Peyer's patch (tissue), 4 donors: ENCODE measurements at regions not wholly inside any gene's neighbourhood (a gene's known extent, or its start where the extent isn't known, plus 50 kb on each side); places are given as distances from the start of the nearest gene placed in this dataset.

ENCODE experiments used
- POLR2A ChIP-seq, 2 donors: fragments of 450-650 bp; IDR thresholded peaks; one replicate each; pipeline ENCODE4 v1.5.1; 2017; ENCODE audit warnings: antibody characterized with exemption in 2 of 2, mild to moderate bottlenecking in 2 of 2, moderate library complexity in 2 of 2
- TF ChIP-seq, protein P1 (sequence below), 6 experiments: fragments of 450-650 bp in 4 of 6; fragments of 200-600 bp in 2 of 6; sonication (generic) in 1 of 6; IDR thresholded peaks; one replicate each; pipeline ENCODE4 v1.5.1; 2017 to 2019; ENCODE audit warnings: antibody characterized with exemption in 6 of 6, mild to moderate bottlenecking in 3 of 6, moderate library complexity in 1 of 6

DNA sequence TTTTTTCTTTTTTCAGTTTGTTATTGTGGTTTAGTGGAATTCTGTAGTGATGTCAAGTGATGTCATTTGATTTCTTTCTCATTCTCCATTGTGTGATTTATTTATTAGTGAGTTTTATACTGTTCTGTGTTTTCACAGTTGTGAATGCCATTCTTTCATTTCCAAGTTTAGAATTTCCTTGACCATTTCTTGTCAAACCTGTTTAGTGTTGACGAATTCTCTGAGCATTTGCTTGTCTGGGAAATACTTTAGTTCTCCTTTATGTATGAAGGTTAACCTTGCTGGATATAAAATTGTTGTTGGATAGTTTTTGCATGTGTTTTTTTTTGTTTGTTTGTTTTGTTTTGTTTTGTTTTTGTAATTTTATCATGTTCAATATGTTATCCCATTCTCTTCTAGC is 633.6 kb upstream of the FAT3 start:
- TF ChIP-seq, protein P1, sequence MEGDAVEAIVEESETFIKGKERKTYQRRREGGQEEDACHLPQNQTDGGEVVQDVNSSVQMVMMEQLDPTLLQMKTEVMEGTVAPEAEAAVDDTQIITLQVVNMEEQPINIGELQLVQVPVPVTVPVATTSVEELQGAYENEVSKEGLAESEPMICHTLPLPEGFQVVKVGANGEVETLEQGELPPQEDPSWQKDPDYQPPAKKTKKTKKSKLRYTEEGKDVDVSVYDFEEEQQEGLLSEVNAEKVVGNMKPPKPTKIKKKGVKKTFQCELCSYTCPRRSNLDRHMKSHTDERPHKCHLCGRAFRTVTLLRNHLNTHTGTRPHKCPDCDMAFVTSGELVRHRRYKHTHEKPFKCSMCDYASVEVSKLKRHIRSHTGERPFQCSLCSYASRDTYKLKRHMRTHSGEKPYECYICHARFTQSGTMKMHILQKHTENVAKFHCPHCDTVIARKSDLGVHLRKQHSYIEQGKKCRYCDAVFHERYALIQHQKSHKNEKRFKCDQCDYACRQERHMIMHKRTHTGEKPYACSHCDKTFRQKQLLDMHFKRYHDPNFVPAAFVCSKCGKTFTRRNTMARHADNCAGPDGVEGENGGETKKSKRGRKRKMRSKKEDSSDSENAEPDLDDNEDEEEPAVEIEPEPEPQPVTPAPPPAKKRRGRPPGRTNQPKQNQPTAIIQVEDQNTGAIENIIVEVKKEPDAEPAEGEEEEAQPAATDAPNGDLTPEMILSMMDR (IDR thresholded peaks at IDR 0.05): no peak
- TF ChIP-seq POLR2A (IDR thresholded peaks at IDR 0.05): no peak
